GM23338 (cell line): ENCODE measurements at regions not wholly inside any gene's neighbourhood (a gene's known extent, or its start where the extent isn't known, plus 50 kb on each side); places are given as distances from the start of the nearest gene placed in this dataset.

Experiments
- CTCF ChIP-seq, 2 experiments: fragments of 200-600 bp in 1 of 2; sonication (generic) in 1 of 2; conservative IDR thresholded peaks; 2 replicates each; pipeline versions ENCODE4 v1.5.1 to v1.6.1; 2016 to 2017; ENCODE audit warnings: antibody characterized with exemption in 2 of 2, low read depth in 2 of 2, mild to moderate bottlenecking in 2 of 2, moderate library complexity in 1 of 2
- EZH2 ChIP-seq: fragments of 200-600 bp; sonication (generic); IDR thresholded peaks from one replicate; pipeline ENCODE4 v1.8.0; 2017; ENCODE audit warnings: antibody characterized with exemption, mild to moderate bottlenecking, low read depth; ENCODE audit not compliant: unreplicated experiment
- EZH2phosphoT487 ChIP-seq: fragments of 200-600 bp; sonication (generic); IDR thresholded peaks from one replicate; pipeline ENCODE4 v1.8.1; 2018; ENCODE audit warnings: antibody characterized with exemption; ENCODE audit not compliant: unreplicated experiment
- JUNB ChIP-seq: IDR thresholded peaks from one replicate; pipeline ENCODE4 v1.6.1; 2016; ENCODE audit warnings: antibody characterized with exemption; ENCODE audit not compliant: unreplicated experiment
- POLR2AphosphoS5 ChIP-seq: IDR thresholded peaks from 2 replicates; pipeline ENCODE4 v1.6.1; 2016; ENCODE audit warnings: antibody characterized with exemption, low read depth
- REST ChIP-seq: IDR thresholded peaks from one replicate; pipeline ENCODE4 v1.6.1; 2018; ENCODE audit warnings: antibody characterized with exemption; ENCODE audit not compliant: unreplicated experiment
- STAT1 ChIP-seq: IDR thresholded peaks from one replicate; pipeline ENCODE4 v1.6.1; 2016; ENCODE audit warnings: antibody characterized with exemption; ENCODE audit not compliant: unreplicated experiment

- TF ChIP-seq CTCF (conservative IDR thresholded peaks at IDR 0.05; ENCODE audit: low read depth in 2 of 2) (no peak), POLR2AphosphoS5 (no peak), JUNB (no peak), EZH2phosphoT487 (no peak), REST (no peak), EZH2 (no peak), STAT1 (no peak)
Observed at GRCh38 chr4:148747721-148748268, 305.6 kb upstream of the NR3C2 start.
